Astrocyte of the hippocampus (primary cell): ENCODE measurements at regions not wholly inside any gene's neighbourhood (a gene's known extent, or its start where the extent isn't known, plus 50 kb on each side); places are given as distances from the start of the nearest gene placed in this dataset.

Experiments
- DNase-seq: peaks from one replicate; pipeline ENCODE4 v3.0.0; 2011; ENCODE audit warnings: low read depth, low spot score

DNA sequence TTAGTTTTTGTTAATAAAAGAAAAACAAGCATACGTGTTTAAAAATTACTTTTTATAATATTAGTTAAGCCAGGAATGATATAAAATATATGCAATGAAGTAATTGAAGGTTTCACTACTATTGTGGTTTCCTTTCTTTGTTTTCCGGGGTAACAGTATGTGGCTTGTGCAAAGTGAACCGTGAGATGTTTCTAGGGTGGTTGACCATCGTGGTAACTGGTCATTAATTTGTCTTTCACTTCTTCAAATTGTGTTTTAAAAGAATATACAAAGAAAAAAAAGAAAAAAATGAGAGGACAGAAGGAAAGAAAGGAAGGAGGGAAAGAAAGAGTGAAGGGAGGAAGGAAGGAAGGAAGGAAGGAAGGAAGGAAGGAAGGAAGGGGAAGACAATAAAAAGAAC, 330.1 kb upstream of the CPXCR1 start:
- no peak for DNase-seq

DNA sequence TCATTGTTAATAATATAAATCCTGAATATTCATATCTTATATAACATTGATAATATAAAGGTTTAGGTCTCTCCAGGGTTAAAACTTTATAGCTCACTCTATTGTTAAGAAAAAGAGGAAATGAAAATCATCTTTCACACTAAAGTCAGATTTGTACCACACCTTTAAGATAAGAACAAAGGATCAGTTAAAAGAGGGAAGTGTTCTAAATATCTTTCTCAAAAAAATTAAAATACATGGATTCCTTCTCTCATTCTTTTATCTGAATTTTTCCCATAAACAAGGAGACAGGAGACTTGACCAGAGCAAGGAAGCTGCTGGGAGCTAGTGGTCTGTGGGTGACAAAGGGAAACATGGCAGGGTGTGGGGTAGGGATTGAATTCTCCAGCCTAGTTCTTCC, 323.0 kb upstream of the CPXCR1 start:
- no peak for DNase-seq

DNA sequence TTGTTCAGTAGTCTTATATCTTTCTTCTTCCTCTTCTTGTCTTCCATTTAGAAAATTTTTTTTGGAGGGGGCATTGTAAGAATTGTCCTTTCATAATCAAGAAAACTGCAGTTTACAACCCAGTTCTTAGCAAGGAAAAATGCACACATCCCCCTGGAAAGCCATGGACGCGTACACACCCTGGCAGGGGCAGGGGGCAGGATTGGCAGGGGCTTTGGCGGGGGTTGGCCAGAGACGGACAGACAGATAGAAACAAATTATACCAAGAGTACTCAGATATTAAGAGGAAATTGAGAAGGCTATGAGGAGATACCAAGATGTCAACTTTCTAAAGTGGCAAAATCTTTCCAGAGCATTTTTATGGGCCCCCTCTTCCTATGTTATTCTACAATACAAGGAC, 322.5 kb upstream of the CPXCR1 start:
- DNase-seq = no peak

DNA sequence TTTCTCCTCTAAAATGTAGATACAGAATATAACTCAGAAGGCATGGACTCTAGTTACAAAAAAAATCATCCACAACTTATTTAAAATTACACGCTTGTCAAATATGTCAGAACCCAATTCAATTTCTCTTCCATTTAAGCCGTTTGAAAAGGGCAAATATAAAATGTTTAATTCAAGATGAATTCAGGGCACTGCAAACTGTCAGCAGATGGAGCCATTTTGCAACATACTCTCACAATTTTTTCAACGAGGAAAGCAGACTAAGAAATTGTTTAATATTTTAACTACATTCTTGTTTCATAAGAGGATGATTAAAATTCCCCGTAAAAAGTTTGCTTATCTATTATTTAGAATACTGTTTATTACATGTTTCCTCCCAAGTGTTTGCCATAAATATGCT, 321.3 kb upstream of the CPXCR1 start:
- DNase-seq = no peak

DNA sequence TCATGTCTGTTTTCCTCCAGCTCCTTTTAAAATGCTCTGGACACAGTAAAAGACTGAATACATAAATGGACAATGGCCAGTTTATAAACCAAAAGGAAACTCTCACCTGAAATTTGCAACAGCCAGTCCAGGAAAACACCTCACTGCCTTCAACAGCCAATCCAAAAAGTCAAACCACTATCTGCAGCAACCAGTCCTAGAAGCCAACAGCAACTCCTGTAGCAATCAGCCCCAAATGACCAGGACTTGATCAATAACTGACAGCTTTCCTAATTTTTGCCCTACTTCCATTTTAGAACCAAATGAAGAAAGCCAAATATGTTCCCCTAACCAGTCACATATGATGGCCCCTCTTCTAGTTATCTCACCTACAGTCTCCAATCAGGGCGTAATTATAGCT, 309.5 kb upstream of the CPXCR1 start:
- no peak for DNase-seq

DNA sequence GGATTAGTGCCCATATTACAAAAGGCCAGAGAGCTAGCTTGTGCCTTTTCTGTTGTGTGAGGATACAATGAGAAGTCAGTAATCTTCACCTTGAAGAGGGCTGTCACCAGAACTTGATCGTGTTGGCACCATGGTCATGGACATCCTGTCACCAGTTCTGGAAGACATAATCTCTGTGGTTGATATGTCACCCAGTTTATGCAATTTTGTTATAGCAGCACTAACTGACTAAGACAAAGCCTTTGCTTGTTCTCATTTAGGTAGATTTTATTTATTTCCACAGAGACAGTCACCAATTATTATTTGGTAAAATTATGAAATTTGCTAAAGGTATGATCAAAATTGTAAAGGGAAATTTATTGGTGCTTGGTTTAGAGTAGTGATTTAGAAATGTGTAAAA, 308.8 kb upstream of the CPXCR1 start:
- DNase-seq = no peak

DNA sequence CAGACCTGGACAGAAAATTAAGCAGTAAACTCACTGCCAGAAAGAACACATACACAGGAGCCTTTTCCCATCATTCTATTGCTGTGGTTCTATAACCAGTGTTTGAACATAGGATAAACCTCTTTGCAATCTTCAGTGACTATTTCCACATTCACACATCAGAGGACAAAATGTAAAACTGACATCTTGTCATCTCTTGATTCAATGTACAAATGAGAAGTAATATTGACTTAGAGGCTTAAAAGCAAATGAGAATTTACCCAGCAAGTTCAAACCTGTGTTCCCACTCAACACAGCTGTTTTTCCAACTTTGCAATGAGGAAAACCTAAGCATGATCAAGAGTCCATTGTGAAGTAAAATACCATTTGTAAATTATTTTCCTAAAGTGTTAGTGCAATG, 307.1 kb upstream of the CPXCR1 start:
- DNase-seq = no peak
